ENCODE measurements at regions not wholly inside any gene's neighbourhood (a gene's known extent, or its start where the extent isn't known, plus 50 kb on each side); places are given as distances from the start of the nearest gene placed in this dataset.
"Not testable (repeated sequence)": the region's sequence is repeated elsewhere in the genome, so short reads cannot be mapped to it uniquely, and the experiment has no call there.

DNA sequence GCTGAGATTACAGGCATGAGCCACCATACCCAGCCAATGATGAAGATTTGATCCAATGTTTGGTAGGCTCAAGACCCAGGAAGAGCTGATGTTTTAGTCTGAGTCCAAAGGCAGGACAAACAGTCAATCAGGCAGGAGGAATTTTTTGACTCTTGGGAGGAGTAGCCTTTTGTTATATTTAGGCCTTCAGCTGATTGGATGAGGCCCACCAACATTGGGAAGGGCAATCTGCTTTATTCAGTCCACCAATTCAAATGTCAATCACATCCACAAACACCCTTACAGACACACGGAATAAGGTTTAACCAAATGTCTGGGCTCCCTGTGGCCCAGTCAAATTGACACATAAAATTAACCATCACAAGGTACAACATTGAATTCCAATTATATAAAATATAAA, 61.9 kb upstream of the COX20 start:
- TF ChIP-seq, protein P1, sequence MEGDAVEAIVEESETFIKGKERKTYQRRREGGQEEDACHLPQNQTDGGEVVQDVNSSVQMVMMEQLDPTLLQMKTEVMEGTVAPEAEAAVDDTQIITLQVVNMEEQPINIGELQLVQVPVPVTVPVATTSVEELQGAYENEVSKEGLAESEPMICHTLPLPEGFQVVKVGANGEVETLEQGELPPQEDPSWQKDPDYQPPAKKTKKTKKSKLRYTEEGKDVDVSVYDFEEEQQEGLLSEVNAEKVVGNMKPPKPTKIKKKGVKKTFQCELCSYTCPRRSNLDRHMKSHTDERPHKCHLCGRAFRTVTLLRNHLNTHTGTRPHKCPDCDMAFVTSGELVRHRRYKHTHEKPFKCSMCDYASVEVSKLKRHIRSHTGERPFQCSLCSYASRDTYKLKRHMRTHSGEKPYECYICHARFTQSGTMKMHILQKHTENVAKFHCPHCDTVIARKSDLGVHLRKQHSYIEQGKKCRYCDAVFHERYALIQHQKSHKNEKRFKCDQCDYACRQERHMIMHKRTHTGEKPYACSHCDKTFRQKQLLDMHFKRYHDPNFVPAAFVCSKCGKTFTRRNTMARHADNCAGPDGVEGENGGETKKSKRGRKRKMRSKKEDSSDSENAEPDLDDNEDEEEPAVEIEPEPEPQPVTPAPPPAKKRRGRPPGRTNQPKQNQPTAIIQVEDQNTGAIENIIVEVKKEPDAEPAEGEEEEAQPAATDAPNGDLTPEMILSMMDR (IDR thresholded peaks at IDR 0.05; ENCODE audit: extremely low read depth, insufficient read depth, missing control alignments): no peak
- in situ Hi-C loops (cut with MboI; ENCODE audit: low pct_unique_long_range_greater_than_20kb, low sequenced_read_pairs, unreplicated experiment): no loop called here
- DNase-seq (ENCODE audit: low spot score): no peak

DNA sequence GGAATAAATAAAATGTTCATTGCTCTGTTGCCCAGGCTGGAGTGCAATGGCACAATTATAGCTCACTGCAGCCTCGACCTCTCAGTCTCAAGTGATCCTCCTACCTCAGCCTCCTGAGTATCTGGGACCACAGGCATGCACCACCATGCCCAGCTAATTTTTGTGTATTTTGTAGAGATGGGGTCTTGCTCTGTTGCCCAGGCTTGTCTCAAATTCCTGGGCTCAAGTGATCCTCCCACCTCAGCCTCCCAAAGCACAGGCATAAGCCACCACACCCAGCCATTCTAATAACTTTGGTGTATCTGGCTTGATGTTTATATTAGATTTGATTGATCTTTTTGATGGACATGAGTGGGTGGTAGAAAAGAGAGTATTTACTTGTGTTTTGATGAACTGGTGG, 58.7 kb upstream of the COX20 start:
- DNase-seq (ENCODE audit: low spot score); in situ Hi-C loops (cut with MboI; ENCODE audit: low pct_unique_long_range_greater_than_20kb, low sequenced_read_pairs, unreplicated experiment): not testable (repeated sequence)

DNA sequence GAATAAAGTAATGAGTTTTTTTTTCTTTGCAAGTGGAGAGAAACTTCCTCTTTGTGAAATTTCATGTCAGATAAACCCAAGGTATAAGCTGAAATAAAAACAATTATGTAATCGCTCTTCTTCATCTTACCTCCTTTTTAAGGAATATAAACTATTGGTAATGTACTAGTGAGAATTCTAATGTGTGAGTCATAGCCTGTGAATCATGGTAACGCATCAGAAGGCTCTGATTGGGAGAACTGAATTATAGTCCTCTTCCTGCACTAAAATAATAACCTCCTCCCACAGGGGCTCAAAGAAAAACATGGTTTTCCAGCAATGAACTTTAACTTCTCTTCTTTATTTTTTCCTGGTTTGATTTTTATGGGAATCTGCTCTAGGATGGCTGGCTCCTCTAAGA, 57.1 kb upstream of the COX20 start:
- TF ChIP-seq, protein P1 (IDR thresholded peaks at IDR 0.05; ENCODE audit: extremely low read depth, insufficient read depth, missing control alignments): no peak
- no peak for DNase-seq (ENCODE audit: low spot score)
- in situ Hi-C loops (cut with MboI; ENCODE audit: low pct_unique_long_range_greater_than_20kb, low sequenced_read_pairs, unreplicated experiment): no loop called here

DNA sequence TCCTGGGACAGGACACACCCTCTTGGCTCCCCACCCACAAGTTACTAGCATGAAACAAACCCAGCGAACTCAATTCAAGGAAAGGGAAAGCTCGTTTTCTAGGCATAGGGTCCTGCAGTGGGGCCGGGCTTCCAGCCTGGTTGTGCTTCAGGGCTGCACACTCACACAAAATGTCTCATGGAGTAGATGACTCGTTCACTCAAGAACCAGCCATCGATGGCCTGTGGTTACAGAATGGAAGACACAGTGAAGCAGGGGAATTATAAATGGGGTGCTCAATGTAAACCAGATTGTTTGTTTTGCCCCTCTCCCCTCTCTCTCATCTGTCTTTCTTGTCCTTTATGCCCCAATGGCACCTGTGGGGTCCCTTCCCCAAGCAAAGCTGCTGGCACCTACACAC, 56.0 kb upstream of the COX20 start:
- TF ChIP-seq, protein P1 (IDR thresholded peaks at IDR 0.05; ENCODE audit: extremely low read depth, insufficient read depth, missing control alignments): no peak
- in situ Hi-C loops (cut with MboI; ENCODE audit: low pct_unique_long_range_greater_than_20kb, low sequenced_read_pairs, unreplicated experiment): no loop called here
- DNase-seq (ENCODE audit: low spot score): no peak

DNA sequence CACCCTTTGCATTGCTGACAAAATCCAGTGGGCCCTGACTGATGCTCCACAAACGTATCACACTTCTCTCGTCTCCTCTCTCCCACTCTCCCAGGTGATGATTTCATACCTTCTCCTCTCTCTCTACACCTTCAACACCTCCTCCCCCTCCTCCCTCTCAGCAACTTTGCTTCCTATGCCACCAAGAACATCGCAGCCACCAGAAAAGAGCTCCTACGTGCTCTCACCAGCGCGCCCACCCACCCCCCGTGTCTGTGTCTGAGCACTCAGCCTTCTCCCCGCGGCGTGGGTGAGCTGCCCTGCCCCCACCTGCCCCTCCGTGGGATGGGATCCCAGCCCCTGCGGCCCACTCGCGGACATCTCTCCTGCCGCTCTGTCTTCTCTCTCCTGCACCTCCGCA, 55.1 kb upstream of the COX20 start:
- no peak for DNase-seq (ENCODE audit: low spot score)
- TF ChIP-seq, protein P1 (IDR thresholded peaks at IDR 0.05; ENCODE audit: extremely low read depth, insufficient read depth, missing control alignments): no peak
- in situ Hi-C loops (cut with MboI; ENCODE audit: low pct_unique_long_range_greater_than_20kb, low sequenced_read_pairs, unreplicated experiment): loop anchor here (10.0 kb wide), 1 partner anchor 176 kb away; no protein-coding TSS in a partner anchor

DNA sequence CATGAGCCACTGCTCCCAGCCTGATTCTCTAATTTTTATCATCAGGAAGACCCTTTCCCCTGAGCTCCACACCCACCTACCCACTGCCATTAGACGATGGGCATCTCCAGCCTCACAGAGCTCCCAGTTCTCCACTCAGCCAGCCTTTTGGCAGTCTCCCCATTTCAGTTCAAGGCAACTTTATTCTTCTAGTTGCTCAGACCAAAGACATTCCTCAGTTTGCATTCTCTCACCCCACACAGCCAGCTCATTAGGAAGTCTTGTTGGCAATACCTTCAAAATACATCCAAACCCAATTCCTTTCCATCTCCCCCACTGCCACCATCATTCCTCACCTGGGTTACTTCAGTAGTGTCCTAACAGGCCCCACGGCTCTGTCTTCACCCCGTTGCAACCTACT, 53.4 kb upstream of the COX20 start:
- in situ Hi-C loops (cut with MboI; ENCODE audit: low pct_unique_long_range_greater_than_20kb, low sequenced_read_pairs, unreplicated experiment): loop anchor here (10.0 kb wide), 1 partner anchor 177 kb away; no protein-coding TSS in a partner anchor
- DNase-seq (ENCODE audit: low spot score): no peak
- TF ChIP-seq, protein P1 (IDR thresholded peaks at IDR 0.05; ENCODE audit: extremely low read depth, insufficient read depth, missing control alignments): no peak

DNA sequence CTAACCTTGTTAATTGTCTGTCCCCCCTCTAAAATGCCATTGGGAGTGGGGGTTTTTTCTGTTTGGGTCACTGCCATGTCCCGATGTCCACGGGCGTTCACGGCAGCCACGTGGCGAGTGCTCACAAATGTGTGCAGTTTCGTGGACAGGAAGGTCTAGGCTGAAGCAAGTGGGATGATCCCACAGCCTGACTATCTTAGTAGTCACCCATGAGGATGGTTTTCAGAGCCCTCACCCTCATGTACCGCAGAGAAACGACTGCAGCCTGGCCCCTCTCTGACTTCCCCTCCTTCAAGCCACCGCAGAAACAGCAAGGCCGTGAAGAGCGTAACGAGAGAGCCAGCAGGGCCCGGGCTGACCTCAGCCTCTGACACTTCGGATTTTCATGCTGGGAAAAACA, 52.3 kb upstream of the COX20 start:
- no peak for DNase-seq (ENCODE audit: low spot score)
- in situ Hi-C loops (cut with MboI; ENCODE audit: low pct_unique_long_range_greater_than_20kb, low sequenced_read_pairs, unreplicated experiment): loop anchor here (10.0 kb wide), 1 partner anchor 178 kb away; no protein-coding TSS in a partner anchor
- TF ChIP-seq, protein P1 (IDR thresholded peaks at IDR 0.05; ENCODE audit: extremely low read depth, insufficient read depth, missing control alignments): no peak
